GM21528 (cell line): ENCODE measurements at regions not wholly inside any gene's neighbourhood (a gene's known extent, or its start where the extent isn't known, plus 50 kb on each side); places are given as distances from the start of the nearest gene placed in this dataset.

Experiments
- ATAC-seq: cut with Tn5 transposase; IDR thresholded peaks from one replicate; pipeline ENCODE4 v1.9.1; 2021; ENCODE audit warnings: mild to moderate bottlenecking, moderate library complexity; ENCODE audit not compliant: unreplicated experiment, low FRiP score

DNA sequence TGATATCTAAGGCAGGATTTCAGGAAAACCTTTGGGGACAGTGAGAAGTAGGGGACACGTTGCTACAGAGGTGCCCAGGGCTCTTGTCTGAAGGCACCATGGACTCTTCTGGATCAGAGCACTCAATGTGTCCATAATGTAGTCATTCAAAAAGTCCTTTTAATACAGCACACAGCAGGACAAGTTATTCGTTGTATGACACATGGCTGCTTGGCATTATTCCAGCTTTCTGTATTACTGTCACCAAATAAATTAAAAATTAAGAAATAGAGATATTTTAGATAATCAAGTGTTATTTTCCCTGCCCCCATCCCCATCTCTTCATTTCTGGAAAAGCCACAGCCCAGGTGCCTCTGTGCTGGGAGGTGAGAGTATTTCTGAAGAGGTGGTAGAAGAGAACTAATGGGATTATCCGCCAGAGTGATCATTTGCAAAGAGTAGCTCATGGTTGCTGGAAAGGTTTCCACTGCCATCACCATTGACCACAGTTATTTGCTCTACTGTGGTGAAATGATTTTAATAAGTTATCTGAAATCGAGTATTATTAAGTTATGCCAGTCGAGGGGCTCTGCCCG lies 83.0 kb downstream of the CXCL12 start:
- no peak for ATAC-seq

DNA sequence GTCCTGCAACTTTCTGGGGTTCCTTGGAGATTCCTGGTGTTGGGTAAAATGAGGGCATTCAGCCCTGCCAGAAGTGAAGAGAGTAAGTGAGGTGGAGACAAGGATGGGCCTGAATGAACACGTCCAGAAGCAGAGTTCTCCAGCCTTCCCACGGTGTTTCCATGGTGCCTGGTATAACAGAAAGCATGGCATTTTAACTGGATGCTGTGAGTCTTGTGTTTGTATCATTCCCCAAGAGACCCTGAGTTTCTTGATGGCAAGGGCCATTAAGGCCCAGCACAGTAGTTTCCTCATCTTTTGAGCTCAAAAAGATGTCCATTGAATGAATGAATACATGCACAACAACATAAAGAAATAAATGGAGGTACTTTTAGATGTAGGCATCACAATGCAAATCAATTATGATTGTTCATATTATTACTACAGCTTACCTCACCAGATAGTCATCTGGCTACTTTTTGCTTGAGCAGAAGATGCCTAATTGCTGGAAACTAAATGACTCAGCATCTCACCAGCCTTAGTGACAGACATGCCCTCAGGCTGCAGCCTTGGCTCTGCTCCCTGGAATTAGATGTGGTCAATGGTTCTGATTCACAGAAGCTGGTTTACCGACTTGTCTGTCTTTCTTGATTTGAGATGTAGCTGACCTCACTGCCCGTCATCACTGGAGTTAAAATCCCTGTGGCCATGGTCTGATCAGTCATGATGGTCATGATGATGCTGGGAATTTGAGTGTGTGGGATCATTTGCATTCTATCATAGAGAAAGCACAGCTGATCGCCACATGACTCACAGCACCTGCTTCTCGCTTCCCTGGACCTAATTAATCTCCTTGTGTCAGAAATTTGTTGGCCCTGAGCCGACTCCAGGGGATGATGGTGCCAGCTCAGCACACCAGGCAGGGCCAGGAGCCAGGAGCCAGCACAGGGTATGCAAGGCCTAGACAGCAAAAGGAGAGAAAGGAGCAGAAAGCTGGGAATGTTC lies 83.9 kb downstream of the CXCL12 start:
- ATAC-seq, result no peak

DNA sequence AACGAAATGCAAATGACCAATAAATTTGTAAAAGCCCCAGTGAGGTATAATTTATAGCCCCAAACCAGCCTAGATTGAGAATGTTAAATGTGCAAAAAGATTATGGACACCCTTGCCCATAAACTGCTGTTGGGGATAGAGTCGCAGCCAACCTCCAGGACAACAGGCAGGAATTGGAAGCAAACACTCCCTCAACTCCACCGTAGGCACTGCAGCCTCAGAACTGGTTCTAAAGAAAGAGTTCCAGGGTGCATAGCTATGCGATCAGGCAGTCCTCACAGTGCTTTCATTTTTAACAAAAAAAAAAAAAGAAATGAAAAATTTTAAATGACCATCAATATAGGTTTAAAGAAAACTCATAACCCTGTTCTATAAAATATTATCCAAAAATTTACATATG lies 86.2 kb downstream of the CXCL12 start:
- ATAC-seq, result no peak

DNA sequence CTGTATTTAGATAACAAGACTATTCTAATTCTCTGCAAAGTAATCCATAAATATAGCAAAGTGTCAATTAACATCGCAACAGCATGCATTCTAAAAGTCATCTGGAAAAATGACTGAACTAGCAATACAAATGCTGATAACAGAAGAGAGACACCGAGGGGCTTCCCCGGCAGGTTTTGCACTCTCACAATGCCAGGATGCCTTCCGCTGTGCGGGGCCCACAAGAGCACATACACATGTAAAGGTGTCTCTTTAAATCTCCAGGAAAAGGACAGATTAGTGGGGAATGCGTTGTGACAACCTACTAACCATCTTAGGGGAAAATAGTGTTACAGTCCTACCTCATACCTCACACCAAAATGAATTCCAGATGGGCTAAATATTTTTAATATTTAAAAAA lies 86.9 kb downstream of the CXCL12 start:
- ATAC-seq, result no peak

DNA sequence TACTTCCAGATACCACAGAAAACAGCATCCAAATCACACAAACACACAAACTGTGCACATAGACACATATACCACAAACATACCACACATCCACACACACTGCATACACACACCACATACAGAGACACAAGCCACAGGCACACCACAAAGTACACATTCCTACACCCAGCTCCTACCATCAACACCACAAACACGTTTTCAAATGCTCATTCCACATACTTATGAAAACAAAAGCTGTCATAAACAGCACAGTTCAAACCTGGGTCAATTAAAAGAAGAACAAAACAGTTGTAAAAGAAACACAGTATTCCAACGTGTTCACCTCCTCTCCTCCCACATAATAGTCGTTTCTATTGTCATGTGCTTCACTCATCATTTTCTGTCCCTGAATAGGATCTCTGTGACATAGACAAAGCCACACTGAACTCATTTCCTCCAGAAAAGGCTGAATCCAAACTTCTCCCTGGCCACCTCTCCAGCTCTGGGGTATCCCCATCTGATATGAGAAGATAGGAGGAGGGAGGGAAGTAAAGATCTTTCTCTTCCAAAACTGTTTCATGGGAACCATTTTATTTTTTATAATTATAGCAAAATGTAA lies 89.2 kb downstream of the CXCL12 start:
- ATAC-seq, result no peak

DNA sequence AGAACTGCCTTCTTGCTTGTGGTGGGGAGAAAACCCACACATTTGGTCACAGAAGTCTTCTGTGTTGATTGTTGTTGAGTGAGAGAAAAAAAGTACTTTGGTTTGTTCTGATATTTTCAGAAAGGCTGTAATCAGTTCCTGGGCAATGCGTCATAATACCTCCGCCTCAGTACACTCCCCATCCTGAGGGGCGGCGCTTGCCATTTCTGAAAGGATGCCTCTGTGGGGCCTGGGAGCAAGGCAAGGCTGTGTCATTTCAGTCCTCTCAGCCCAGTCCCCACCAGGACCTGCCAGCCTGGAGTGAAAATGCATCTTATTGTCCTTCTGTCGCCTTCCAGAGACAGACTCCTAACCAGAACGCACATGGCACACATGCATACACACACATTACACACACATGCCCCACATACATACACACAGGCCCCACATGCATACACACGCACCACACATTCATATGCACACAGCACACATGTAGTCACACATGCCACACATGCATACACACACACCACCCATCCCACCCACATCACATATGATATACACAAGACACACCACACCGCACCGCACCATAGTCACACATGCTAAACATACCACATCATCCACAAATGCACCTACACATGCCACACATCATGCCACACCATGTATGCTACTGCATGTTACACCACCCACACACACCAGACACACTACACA lies 90.0 kb downstream of the CXCL12 start:
- no peak for ATAC-seq

DNA sequence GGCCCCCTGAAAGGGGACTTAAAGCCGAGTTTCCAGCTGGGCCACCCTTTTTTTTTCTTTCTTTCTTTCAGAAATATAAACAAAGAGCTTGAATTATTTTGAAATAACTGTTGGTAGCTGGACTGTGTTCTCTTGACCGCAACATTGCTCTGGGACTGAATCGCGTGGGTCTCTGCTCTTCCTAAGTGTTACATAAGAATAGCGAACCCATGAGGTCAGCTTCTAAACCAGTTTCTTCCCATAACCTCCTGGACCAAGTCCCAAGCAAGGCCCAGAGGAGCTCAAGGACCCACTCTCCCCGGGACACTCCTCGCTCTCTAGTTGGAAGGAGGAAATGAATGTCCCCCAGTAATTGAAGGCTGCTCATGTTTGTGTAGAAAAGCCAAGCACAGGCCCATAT lies 91.1 kb downstream of the CXCL12 start:
- ATAC-seq, result no peak

DNA sequence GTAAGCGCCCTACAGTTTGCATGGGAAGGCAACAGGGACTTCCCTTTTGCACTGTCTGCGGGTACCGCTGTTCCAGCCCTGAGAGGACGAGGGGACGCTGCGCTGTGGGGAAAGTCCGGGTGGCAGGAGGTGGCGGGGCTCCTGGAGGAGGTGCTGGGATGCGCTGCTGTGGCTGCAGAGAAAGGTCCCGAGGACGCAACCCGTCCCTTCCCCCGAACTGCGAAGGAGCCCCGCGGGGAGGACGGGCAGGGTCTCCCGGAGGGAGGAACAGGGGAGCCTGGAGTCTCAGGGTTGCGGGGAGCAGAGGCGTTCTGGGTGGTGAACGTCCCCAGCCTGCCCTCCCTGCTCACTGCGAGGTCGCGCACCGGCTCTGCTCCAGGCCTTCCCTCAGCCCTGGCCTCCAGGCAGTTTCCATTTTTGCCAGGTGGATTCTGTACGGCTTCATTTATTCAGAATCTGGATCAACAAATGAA lies 91.6 kb downstream of the CXCL12 start:
- no peak for ATAC-seq

DNA sequence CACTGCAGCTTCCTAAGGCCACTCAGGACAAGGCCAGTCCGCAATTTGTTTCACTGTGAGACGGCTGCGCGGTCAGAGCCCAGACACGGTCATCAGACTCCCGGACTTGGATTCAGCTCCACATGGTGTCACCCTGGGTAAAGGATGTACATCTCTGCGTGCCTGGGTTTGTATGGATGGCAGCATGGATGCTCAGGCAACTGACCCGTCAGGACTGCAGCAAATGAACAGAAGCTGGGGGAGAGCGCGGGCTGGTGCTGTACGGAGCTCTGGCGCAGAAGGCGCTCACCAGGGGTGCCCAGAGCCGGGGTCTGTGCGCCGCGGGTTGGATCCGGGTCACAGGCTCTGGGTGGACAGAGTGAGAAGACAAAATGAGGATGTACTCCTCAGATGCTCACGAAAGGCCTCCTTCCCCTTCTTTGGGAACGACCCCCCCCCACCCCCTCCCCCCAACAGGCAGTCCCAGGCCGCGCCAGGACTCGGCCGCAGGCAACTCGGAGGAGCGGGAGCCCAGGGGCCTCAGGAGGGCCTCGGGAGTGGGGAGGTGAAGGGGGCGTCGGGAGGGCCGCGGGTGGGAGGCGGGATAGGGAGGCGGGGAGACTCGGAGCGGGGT lies 92.4 kb downstream of the CXCL12 start:
- ATAC-seq, result no peak

DNA sequence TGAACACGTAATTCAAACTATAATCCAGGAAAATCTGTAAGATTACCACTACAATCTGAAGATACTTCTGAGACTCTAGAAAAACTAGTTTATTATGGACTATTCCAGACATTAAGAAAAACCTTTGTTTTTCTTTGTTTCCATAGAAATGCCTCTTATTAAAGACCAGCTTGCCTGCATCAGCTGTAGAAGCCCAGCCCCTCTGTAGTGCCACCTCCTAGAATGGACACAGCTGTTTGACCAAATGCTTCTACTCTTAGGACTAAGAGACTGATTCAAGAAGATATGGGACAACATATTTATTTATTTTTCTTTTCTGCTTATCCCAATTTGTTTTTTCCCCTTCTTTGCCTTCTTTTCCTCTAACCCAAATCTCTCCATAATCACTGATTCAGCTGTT lies 93.8 kb downstream of the CXCL12 start:
- no peak for ATAC-seq

DNA sequence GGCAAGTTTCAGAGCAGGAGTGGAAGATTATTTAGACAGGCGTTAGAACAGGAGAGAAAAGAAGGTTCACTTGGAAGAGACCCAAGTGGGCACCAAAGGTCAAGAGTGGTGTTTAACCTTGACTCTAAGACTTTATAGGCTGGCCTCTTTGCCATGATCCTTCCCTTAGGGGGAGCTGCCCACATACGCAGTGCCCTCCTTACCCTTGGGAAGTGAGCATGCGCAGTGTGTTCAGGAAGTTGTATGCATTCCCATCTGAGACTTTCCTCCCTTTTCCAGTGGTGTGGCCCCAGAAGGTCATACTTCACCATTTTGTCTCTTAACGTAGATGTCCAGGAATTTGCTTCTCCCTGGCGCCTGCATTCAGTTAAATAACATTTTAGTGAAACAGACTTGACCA lies 95.8 kb downstream of the CXCL12 start:
- ATAC-seq, result no peak

DNA sequence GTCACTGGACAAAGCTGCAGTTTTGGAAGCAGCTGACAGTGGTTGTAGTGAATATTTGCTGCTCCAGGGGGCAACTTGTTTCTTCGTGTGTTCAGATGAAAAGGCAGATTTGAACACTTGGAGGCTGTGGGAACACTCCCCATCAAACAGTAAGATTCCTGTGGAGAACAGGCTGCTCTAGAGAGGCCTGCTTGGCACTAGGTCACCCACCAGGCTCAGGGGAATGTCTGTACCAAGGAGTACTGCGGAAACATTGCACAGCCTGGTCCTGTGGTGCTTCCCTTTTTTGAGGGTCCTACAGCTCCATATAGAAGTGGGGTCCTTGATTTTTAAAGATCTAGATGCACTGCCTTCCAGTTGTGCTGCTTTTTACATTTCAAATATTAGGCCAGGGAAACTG lies 97.5 kb downstream of the CXCL12 start:
- ATAC-seq, result no peak

DNA sequence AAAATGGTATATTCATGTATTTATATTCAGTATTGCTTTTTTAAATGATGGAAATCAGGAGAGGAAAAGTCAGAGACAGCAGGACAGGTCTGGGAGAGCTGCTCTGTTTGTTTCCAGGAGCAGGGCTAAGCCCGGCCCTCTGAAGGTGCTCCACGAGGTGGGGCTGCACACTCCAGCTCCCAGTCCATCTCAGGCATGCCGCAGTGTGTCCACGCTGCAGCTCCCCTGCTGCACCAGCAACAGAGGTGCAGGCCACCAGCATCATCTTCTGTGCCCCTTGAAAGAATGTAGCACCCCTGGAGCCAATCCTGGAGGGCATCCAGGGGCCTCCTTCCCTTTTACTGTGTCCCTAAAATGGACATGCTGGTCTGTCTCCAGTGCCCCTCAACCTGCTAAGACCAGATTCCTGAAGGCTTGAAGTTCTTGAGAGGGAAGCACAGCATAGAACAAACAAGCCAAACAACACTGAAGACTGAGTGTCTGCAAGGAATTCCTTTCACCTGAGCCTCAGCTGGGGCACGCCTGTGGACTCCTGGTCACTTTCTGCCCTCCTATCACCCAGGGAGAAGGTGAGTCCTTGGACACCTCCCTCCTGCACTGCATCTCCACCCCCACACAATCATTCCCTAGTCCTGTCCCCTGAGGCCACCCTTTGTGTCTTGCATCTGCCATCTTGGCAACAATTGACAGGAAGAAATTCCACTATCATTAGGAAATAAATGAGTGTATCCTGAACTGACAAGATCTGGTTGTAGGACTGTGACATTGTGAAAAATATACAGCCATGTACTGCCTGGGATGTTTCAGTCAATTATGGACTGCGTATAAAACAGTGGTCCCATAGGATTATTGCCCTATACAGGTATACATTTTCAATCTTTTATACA lies 100.5 kb downstream of the CXCL12 start:
- no peak for ATAC-seq

DNA sequence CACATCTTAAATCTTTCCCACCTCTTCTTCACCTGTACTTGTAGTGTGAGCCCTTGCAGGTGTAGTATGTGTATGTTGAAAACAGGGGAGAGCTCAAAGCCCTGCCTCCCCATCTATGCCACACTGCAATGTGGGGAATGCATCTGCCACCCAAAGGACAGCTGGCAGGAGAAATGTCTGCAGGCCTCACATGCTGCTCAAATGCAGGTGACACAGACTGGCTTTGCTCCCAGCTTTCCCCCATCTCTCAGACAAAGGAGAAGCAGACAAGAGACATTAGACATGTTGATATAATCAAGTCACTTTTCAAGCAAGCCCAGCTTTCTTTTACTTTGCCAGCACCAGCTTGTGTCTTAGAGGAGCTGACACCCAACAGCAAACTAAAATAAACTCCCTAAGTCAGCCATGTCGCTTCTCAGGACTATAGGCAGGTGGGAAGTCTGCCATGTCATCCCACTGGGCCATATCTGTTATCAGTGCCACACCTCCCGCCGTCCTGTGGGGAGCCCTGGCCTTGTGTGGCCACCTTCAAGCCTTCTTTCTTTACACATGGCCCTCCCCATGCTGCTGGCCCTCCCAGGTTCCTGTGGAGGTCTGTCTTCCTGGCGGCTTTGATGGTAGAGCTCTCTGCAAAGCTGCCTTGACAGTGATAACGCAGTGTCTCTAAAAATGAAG lies 102.1 kb downstream of the CXCL12 start:
- no peak for ATAC-seq

DNA sequence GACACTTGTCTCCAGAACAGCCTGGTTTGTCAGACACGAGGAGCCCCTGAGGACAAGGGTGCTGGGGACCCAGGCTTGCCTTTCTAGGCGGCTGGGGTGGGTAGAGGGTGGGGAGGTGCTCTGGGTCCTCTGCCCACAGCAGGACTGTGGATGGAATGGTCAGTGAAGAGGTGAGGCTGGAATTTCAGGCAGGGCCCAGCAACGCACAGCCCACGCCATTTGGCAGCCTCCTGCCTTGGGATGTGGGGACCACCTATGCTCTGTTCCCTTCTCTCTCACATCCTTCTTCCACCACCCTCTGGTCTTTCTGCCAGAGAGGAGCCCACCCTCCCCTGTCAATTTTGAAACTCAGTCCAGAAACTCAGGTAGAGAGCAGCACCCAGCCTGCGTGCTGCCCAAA lies 103.2 kb downstream of the CXCL12 start:
- no peak for ATAC-seq

DNA sequence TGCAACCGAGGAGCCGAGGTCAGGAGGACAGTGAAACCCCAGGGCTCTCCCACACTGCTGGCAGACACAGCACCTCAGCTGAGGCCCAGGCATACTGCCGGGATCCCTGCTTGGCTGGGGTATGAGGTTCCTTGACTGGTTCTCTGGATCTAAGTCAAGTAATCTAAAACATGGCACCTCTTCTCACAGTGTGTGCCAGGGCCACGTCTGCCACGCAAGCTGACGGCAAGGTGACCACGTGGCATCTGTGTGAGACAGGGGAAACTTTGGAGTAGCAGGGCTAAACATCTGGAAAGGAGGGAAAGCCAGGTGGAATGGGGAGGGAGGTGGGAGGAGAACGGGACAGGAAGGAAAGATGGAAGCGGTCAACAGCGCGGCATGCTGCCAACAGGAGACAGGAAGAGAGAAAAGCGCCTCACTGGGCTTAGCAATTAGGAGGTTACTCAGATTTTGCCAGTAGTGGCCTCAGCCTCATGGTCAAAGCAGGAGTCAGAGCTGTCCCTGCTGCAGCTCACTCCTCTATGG lies 103.7 kb downstream of the CXCL12 start:
- ATAC-seq, result no peak

DNA sequence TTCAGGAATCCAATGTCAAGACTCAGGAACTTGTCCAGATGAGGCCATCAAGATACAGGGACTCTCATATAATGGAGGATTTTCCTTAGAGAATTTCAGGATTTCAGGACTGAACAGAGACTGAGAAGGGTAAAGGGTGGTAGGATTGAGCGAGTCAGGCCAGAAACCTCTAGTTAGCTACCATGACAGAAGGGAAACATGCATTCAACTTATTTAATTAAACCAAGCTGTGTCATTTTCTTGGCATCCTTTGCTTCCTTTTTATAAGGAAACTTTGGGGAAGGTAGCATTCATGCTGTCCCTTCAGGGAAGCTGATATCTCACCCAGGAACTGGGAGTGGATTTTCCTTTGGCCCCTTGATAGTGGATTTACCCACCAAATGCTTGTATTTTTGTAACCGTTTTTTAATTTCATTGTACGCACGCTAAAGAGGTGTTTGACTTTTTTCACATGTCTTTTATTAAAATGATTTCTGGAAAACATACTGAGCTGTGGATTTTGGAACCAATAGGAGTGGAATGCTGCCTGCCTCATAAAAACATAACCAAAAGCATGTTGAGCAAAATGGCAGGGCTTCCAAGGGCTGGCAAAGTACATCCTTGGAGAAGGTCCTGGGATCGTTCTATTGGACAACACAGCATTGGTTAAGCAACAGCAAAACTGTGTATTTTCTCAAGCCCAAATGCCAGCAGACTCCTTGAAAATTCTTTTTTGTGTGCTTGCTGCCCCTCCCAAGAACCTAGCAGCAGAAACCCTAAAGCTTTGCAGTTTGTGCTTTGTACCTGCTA lies 104.5 kb downstream of the CXCL12 start:
- ATAC-seq, result no peak
